Pancreas (tissue), 10 donors: ENCODE measurements at regions not wholly inside any gene's neighbourhood (a gene's known extent, or its start where the extent isn't known, plus 50 kb on each side); places are given as distances from the start of the nearest gene placed in this dataset.
A peak's percentile ranks its signal among the peaks of the same experiment; 100 is the strongest.
"Not testable (repeated sequence)": the region's sequence is repeated elsewhere in the genome, so short reads cannot be mapped to it uniquely, and the experiment has no call there.

Source experiments
- ATAC-seq, 4 donors: fragments of 200-7000 bp; cut with Tn5 transposase; one replicate each; pipeline versions ENCODE4 v1.8.0 to v1.9.1; 2020; ENCODE audit warnings: mild to moderate bottlenecking in 4 of 4, moderate library complexity in 4 of 4
- DNase-seq, 6 donors: peaks; one replicate each; pipeline ENCODE4 v3.0.0-alpha.2; 2020
- FAIRE-seq: peaks from 2 replicates; lab custom pipeline; 2012; peaks lifted over from hg19 to GRCh38; lab: Jason Lieb, UNC
- H3K27ac ChIP-seq, 4 donors: fragments of 200-600 bp; sonication (generic); 1 replicate in 3 of 4; 2 replicates in 1 of 4; pipeline versions ENCODE4 v1.5.0 to v1.8.0; 2020
- H3K27me3 ChIP-seq, 4 donors: fragments of 200-600 bp; one replicate each; pipeline ENCODE4 v1.8.0; 2021
- H3K36me3 ChIP-seq, 3 donors: fragments of 200-600 bp; sonication (generic) in 1 of 3; one replicate each; pipeline versions ENCODE4 v1.5.0 to v1.8.0; 2020 to 2021
- H3K4me1 ChIP-seq, 3 donors: fragments of 200-600 bp; one replicate each; pipeline ENCODE4 v1.8.0; 2021
- H3K4me3 ChIP-seq, 4 donors: fragments of 200-600 bp; sonication (generic) in 2 of 4; one replicate each; pipeline versions ENCODE4 v1.5.0 to v1.8.0; 2020 to 2021
- H3K9me3 ChIP-seq, 4 donors: fragments of 200-600 bp; one replicate each; pipeline ENCODE4 v1.8.0; 2021
- WGBS, 2 donors: extraction: QIAGEN DNeasy Blood & Tissue Kit; methylation state at CpG; one replicate each; pipeline ENCODE4 v1.1.7; 2013; 5-methylcytosine and 5-hydroxymethylcytosine counted together
- intact Hi-C, 3 donors: fragments of 100-400 bp; cut with DNase I; formaldehyde crosslinking; loops; one replicate each; pipeline versions ENCODE4 v1.11.1 to v1.14.2; 2022
- TF ChIP-seq, protein P1 (sequence below), 4 donors: fragments of 200-600 bp; sonication (generic) in 3 of 4; IDR thresholded peaks; one replicate each; pipeline versions ENCODE4 v1.5.0 to v1.8.0; 2021; ENCODE audit warnings: antibody characterized with exemption in 4 of 4
- donor health status: healthy with polysubstance abuse.
- donor health status: DM: no; HTN: no; CAD: no; lungs with moderate emphysema.
- donor health status: DM: no; HTN: no; CAD: no.
- donor health status: control.
- donor health status: control.
- donor health status: Bipolar disorder and iron deficiency.
- donor health status: DM: yes; HTN: yes; CAD: no.
- donor health status: DM: no; HTN: no; CAD: no.
- donor health status: DM: no; HTN: no; CAD: no.
- donor health status: DM: yes; HTN: yes; CAD: no.

GRCh38 chr9:31040564-31040963, 1343.9 kb upstream of the ACO1 start:
- TF ChIP-seq, protein P1, sequence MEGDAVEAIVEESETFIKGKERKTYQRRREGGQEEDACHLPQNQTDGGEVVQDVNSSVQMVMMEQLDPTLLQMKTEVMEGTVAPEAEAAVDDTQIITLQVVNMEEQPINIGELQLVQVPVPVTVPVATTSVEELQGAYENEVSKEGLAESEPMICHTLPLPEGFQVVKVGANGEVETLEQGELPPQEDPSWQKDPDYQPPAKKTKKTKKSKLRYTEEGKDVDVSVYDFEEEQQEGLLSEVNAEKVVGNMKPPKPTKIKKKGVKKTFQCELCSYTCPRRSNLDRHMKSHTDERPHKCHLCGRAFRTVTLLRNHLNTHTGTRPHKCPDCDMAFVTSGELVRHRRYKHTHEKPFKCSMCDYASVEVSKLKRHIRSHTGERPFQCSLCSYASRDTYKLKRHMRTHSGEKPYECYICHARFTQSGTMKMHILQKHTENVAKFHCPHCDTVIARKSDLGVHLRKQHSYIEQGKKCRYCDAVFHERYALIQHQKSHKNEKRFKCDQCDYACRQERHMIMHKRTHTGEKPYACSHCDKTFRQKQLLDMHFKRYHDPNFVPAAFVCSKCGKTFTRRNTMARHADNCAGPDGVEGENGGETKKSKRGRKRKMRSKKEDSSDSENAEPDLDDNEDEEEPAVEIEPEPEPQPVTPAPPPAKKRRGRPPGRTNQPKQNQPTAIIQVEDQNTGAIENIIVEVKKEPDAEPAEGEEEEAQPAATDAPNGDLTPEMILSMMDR (IDR thresholded peaks at IDR 0.05) = no peak
- no peak for ATAC-seq
- intact Hi-C loops = no loop called here
- peaks cover 0 to 6% (median 3%) of the 10 kb centered on the region in 3 donors for H3K4me1 ChIP-seq
- H3K36me3 ChIP-seq = no peaks in the 10 kb centered on the region
- FAIRE-seq = no peak
- no peak overlapping the region for H3K27ac ChIP-seq
- no peak overlapping the region for H3K4me3 ChIP-seq
- WGBS, 2 donors = 83 to 88% methylated on average over 4 of the region's 4 CpGs
- no peaks in the 10 kb centered on the region for H3K27me3 ChIP-seq
- no peak for DNase-seq
- H3K9me3 ChIP-seq = no peaks in the 10 kb centered on the region

GRCh38 chr9:31045810-31046209, 1338.6 kb upstream of the ACO1 start:
- DNase-seq = peak in 3 of 6 donors; percentile 20 to 53 (median 27)
- 20 to 24% methylated on average over 1 of the region's 1 CpG for WGBS, 2 donors
- Histone ChIP-seq H3K36me3 (no peaks in the 10 kb centered on the region), H3K4me1 (peaks cover 3 to 20% (median 18%) of the 10 kb centered on the region in 3 donors), H3K27ac (peak overlapping the region in 2 of 4 donors; percentile 35 to 61), H3K4me3 (no peak overlapping the region), H3K27me3 (no peaks in the 10 kb centered on the region), H3K9me3 (no peaks in the 10 kb centered on the region)
- intact Hi-C loops = no loop called here
- ATAC-seq = peak; percentile 93 to 99 (median 96)
- FAIRE-seq = no peak
- TF ChIP-seq, protein P1 (IDR thresholded peaks at IDR 0.05) = no peak

DNA sequence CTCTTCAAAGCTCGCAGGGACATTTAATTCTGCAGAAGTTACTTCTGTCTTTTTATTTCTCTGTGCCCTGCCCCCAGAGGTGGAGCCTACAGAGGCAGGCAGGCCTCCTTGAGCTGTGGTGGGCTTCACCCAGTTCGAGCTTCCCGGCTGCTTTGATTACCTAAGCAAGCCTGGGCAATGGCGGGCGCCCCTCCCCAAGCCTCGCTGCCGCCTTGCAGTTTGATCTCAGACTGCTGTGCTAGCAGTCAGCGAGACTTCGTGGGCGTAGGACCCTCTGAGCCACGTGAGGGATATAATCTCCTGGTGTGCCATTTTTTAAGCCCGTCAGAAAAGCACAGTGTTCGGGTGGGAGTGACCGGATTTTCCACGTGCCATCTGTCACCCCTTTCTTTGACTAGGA, 1322.9 kb upstream of the ACO1 start:
- H3K4me3 ChIP-seq, intact Hi-C loops, H3K4me1 ChIP-seq, ATAC-seq, H3K27me3 ChIP-seq, H3K27ac ChIP-seq, H3K36me3 ChIP-seq, H3K9me3 ChIP-seq, FAIRE-seq: not testable (repeated sequence)
- 75% methylated on average over 15 of the region's 15 CpGs for WGBS, 2 donors
- DNase-seq = peak in 1 of 6 donors; percentile 16

DNA sequence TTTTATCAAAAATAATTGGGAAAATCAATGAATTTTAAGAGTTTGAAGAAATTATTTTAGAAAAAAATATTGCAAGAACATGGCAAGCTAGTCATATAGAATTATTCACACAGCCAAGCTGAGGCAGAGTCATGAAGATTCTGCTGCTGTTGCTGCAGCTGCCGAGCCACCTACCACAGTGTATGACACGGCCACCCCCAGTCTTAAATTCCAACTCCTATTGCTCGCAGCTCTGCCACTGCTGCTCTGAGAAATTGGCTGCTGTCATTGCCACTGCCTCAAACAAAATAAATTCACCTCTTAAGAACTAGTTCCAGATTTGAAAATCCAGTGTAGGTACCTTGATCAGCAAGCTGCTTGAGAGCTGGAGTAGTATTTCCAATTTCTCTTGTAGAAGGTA, 1318.8 kb upstream of the ACO1 start:
- intact Hi-C loops = no loop called here
- Histone ChIP-seq H3K27me3 (no peaks in the 10 kb centered on the region), H3K4me3 (no peak overlapping the region), H3K27ac (no peak overlapping the region), H3K9me3 (no peaks in the 10 kb centered on the region), H3K4me1 (no peaks in the 10 kb centered on the region), H3K36me3 (no peaks in the 10 kb centered on the region)
- DNase-seq = no peak
- WGBS, 2 donors = 70 to 77% methylated on average over 3 of the region's 3 CpGs
- TF ChIP-seq, protein P1 (IDR thresholded peaks at IDR 0.05) = no peak
- no peak for FAIRE-seq
- ATAC-seq = no peak

GRCh38 chr9:31067418-31067817, 1317.0 kb upstream of the ACO1 start:
- no peak overlapping the region for H3K4me3 ChIP-seq
- no peaks in the 10 kb centered on the region for H3K36me3 ChIP-seq
- intact Hi-C loops = no loop called here
- FAIRE-seq (no peak), ATAC-seq (no peak), DNase-seq (no peak)
- no peaks in the 10 kb centered on the region for H3K27me3 ChIP-seq
- H3K4me1 ChIP-seq = no peaks in the 10 kb centered on the region
- TF ChIP-seq, protein P1 (IDR thresholded peaks at IDR 0.05) = no peak
- no peaks in the 10 kb centered on the region for H3K9me3 ChIP-seq
- no peak overlapping the region for H3K27ac ChIP-seq
- 27% methylated on average over 2 of the region's 2 CpGs for WGBS, 2 donors
